AG20443 (cell line): ENCODE measurements at regions not wholly inside any gene's neighbourhood (a gene's known extent, or its start where the extent isn't known, plus 50 kb on each side); places are given as distances from the start of the nearest gene placed in this dataset.

Experiments
- DNase-seq: peaks from one replicate; pipeline ENCODE4 v3.0.0; 2012; ENCODE audit warnings: low spot score, mixed read lengths

GRCh38 chr16:35639233-35640205 lies 2180.1 kb downstream of the TP53TG3F start:
- DNase-seq: no peak

GRCh38 chr16:35642322-35642835 lies 2183.0 kb downstream of the TP53TG3F start:
- DNase-seq: no peak

- DNase-seq: no peak
Observed at GRCh38 chr16:35651841-35652240, 2192.4 kb downstream of the TP53TG3F start.

GRCh38 chr16:35664091-35664693 lies 2204.8 kb downstream of the TP53TG3F start:
- DNase-seq: no peak

GRCh38 chr16:35685085-35685484 lies 2225.7 kb downstream of the TP53TG3F start:
- DNase-seq: no peak

- no peak for DNase-seq
Observed at GRCh38 chr16:35686595-35686994, 2227.2 kb downstream of the TP53TG3F start.

GRCh38 chr16:35687071-35687470 lies 2227.7 kb downstream of the TP53TG3F start:
- DNase-seq: no peak

GRCh38 chr16:35687781-35688180 lies 2228.4 kb downstream of the TP53TG3F start:
- DNase-seq: no peak

- DNase-seq: no peak
Observed at GRCh38 chr16:35689764-35690163, 2230.4 kb downstream of the TP53TG3F start.

- DNase-seq: no peak
Observed at GRCh38 chr16:35690413-35690812, 2231.0 kb downstream of the TP53TG3F start.

GRCh38 chr16:35691057-35691456 lies 2231.6 kb downstream of the TP53TG3F start:
- DNase-seq: no peak

GRCh38 chr16:35692824-35693223 lies 2233.4 kb downstream of the TP53TG3F start:
- no peak for DNase-seq

GRCh38 chr16:35706901-35707300 lies 2247.5 kb downstream of the TP53TG3F start:
- DNase-seq: no peak

- no peak for DNase-seq
Observed at GRCh38 chr16:35711435-35711834, 2252.0 kb downstream of the TP53TG3F start.

- DNase-seq: no peak
Observed at GRCh38 chr16:35711958-35712357, 2252.5 kb downstream of the TP53TG3F start.

- no peak for DNase-seq
Observed at GRCh38 chr16:35713762-35714650, 2254.6 kb downstream of the TP53TG3F start.

- no peak for DNase-seq
Observed at GRCh38 chr16:35714665-35715064, 2255.3 kb downstream of the TP53TG3F start.

- DNase-seq: no peak
Observed at GRCh38 chr16:35724551-35724950, 2265.1 kb downstream of the TP53TG3F start.

GRCh38 chr16:35725949-35726348 lies 2266.5 kb downstream of the TP53TG3F start:
- no peak for DNase-seq

- DNase-seq: no peak
Observed at GRCh38 chr16:35730251-35730650, 2270.8 kb downstream of the TP53TG3F start.

GRCh38 chr16:35731341-35732040 lies 2272.1 kb downstream of the TP53TG3F start:
- no peak for DNase-seq
